Esophagus squamous epithelium (tissue), 5 donors: ENCODE measurements at regions not wholly inside any gene's neighbourhood (a gene's known extent, or its start where the extent isn't known, plus 50 kb on each side); places are given as distances from the start of the nearest gene placed in this dataset.
A peak's percentile ranks its signal among the peaks of the same experiment; 100 is the strongest.

Experiments
- DNase-seq: peaks from one replicate; lab custom pipeline; 2025; lab: John Stamatoyannopoulos, UW
- H3K27ac ChIP-seq, 4 donors: fragments of 200-600 bp; sonication (generic); one replicate each; pipeline ENCODE4 v1.5.1; 2016 to 2019; ENCODE audit warnings: mild to moderate bottlenecking in 1 of 4
- H3K27me3 ChIP-seq, 4 donors: fragments of 200-600 bp; sonication (generic); 1 replicate in 3 of 4; 2 replicates in 1 of 4; pipeline versions ENCODE4 v1.5.1 to v1.6.0; 2017 to 2021; ENCODE audit warnings: antibody characterized with exemption in 1 of 4
- H3K36me3 ChIP-seq, 3 donors: fragments of 200-600 bp; sonication (generic); one replicate each; pipeline ENCODE4 v1.5.1; 2016 to 2019
- H3K4me1 ChIP-seq, 3 donors: fragments of 200-600 bp; sonication (generic); one replicate each; pipeline ENCODE4 v1.5.1; 2017 to 2019
- H3K4me3 ChIP-seq, 4 donors: fragments of 200-600 bp; sonication (generic); 1 replicate in 3 of 4; 2 replicates in 1 of 4; pipeline ENCODE4 v1.5.1; 2016 to 2019; ENCODE audit warnings: mild to moderate bottlenecking in 2 of 4, moderate library complexity in 1 of 4
- H3K9me3 ChIP-seq, 3 donors: fragments of 200-600 bp; sonication (generic); one replicate each; pipeline ENCODE4 v1.5.1; 2016 to 2019
- CTCF ChIP-seq, 6 experiments: fragments of 450-650 bp in 4 of 6; fragments of 200-600 bp in 2 of 6; sonication (generic) in 2 of 6; IDR thresholded peaks; one replicate each; pipeline ENCODE4 v1.5.1; 2016 to 2019; ENCODE audit warnings: antibody characterized with exemption in 6 of 6, mild to moderate bottlenecking in 4 of 6, moderate library complexity in 4 of 6
- POLR2A ChIP-seq, 4 donors: fragments of 450-650 bp; IDR thresholded peaks; one replicate each; pipeline ENCODE4 v1.6.1; 2017; ENCODE audit warnings: antibody characterized with exemption in 4 of 4, mild to moderate bottlenecking in 4 of 4, moderate library complexity in 3 of 4
- WGBS, 2 donors: methylation state at CpG; one replicate each; pipeline ENCODE4 v1.1.5; 2018; 5-methylcytosine and 5-hydroxymethylcytosine counted together
- intact Hi-C: fragments of 100-400 bp; cut with DNase I; formaldehyde crosslinking; loops from one replicate; pipeline ENCODE4 v1.15.0; 2022
- donor health status: DM: yes; HTN: yes; CAD: no.

GRCh38 chr16:86418981-86419380, 91.3 kb upstream of the FOXF1 start:
- no peaks in the 10 kb centered on the region for H3K9me3 ChIP-seq
- H3K27me3 ChIP-seq, result no peaks in the 10 kb centered on the region
- no peak for DNase-seq
- no peaks in the 10 kb centered on the region for H3K36me3 ChIP-seq
- H3K4me3 ChIP-seq, result no peak overlapping the region
- peaks cover 0 to 3% (median 0%) of the 10 kb centered on the region in 3 donors for H3K4me1 ChIP-seq
- intact Hi-C loops, result no loop called here
- no peak for TF ChIP-seq POLR2A (IDR thresholded peaks at IDR 0.05)
- H3K27ac ChIP-seq, result no peak overlapping the region

GRCh38 chr16:86419518-86419917, 90.8 kb upstream of the FOXF1 start:
- DNase-seq, result no peak
- intact Hi-C loops, result no loop called here
- WGBS, 2 donors, result 86 to 96% methylated on average over 2 of the region's 2 CpGs
- Histone ChIP-seq H3K4me1 (peaks cover 0 to 5% (median under 1%) of the 10 kb centered on the region in 3 donors), H3K27me3 (no peaks in the 10 kb centered on the region), H3K4me3 (no peak overlapping the region), H3K9me3 (no peaks in the 10 kb centered on the region), H3K36me3 (no peaks in the 10 kb centered on the region), H3K27ac (no peak overlapping the region)
- no peak for TF ChIP-seq POLR2A (IDR thresholded peaks at IDR 0.05)
- no peak for TF ChIP-seq CTCF (IDR thresholded peaks at IDR 0.05)

- no peaks in the 10 kb centered on the region for H3K36me3 ChIP-seq
- no peak overlapping the region for H3K4me3 ChIP-seq
- intact Hi-C loops, result no loop called here
- H3K9me3 ChIP-seq, result no peaks in the 10 kb centered on the region
- no peaks in the 10 kb centered on the region for H3K27me3 ChIP-seq
- DNase-seq, result no peak
- 76 to 81% methylated on average over 5 of the region's 5 CpGs for WGBS, 2 donors
- H3K27ac ChIP-seq, result no peak overlapping the region
- no peak for TF ChIP-seq CTCF (IDR thresholded peaks at IDR 0.05)
- no peak for TF ChIP-seq POLR2A (IDR thresholded peaks at IDR 0.05)
- peaks cover 0 to 11% (median 9%) of the 10 kb centered on the region in 3 donors for H3K4me1 ChIP-seq
These were observed 88.3 kb upstream of the FOXF1 start for GRCh38 chr16:86421995-86422394.

GRCh38 chr16:86424398-86424797, 85.9 kb upstream of the FOXF1 start:
- peaks cover 0 to 13% (median 9%) of the 10 kb centered on the region in 3 donors for H3K4me1 ChIP-seq
- intact Hi-C loops, result no loop called here
- H3K27me3 ChIP-seq, result no peaks in the 10 kb centered on the region
- DNase-seq, result no peak
- H3K4me3 ChIP-seq, result no peak overlapping the region
- H3K9me3 ChIP-seq, result no peaks in the 10 kb centered on the region
- no peak for TF ChIP-seq POLR2A (IDR thresholded peaks at IDR 0.05)
- TF ChIP-seq CTCF (IDR thresholded peaks at IDR 0.05), result no peak
- H3K36me3 ChIP-seq, result no peaks in the 10 kb centered on the region
- H3K27ac ChIP-seq, result peak overlapping the region; percentile 14 to 72 (median 30)
- WGBS, 2 donors, result 29 to 41% methylated on average over 7 to 8 of the region's 10 CpGs

- H3K27me3 ChIP-seq, result no peaks in the 10 kb centered on the region
- TF ChIP-seq POLR2A (IDR thresholded peaks at IDR 0.05) (no peak), CTCF (IDR thresholded peaks at IDR 0.05) (no peak)
- peaks cover 0 to 15% (median 14%) of the 10 kb centered on the region in 3 donors for H3K4me1 ChIP-seq
- H3K9me3 ChIP-seq, result no peaks in the 10 kb centered on the region
- DNase-seq, result no peak
- H3K36me3 ChIP-seq, result no peaks in the 10 kb centered on the region
- no peak overlapping the region for H3K4me3 ChIP-seq
- peak overlapping the region in 3 of 4 donors; percentile 14 to 72 (median 42) for H3K27ac ChIP-seq
- 36% methylated on average over 6 of the region's 9 CpGs; no CpG with 5 or more reads in 1 of the 2 donors for WGBS, 2 donors
- intact Hi-C loops, result no loop called here
These were observed 85.3 kb upstream of the FOXF1 start for GRCh38 chr16:86424985-86425384.
